Activated T-cell treated with anti-CD3 and anti-CD28 coated beads, Interleukin-2, amount 50 U/mL, for 72 hours (primary cell): ENCODE measurements at regions not wholly inside any gene's neighbourhood (a gene's known extent, or its start where the extent isn't known, plus 50 kb on each side); places are given as distances from the start of the nearest gene placed in this dataset.

ENCODE experiments used
- ATAC-seq, 2 donors: fragments of 150-1000 bp; cut with Tn5 transposase; replicated peaks in 1 of 2; 2 replicates each; pipeline ENCODE4 v1.10.0; 2021; ENCODE audit warnings: moderate library complexity in 2 of 2, mild to moderate bottlenecking in 1 of 2
- DNase-seq, 2 donors: peaks; one replicate each; pipeline ENCODE4 v3.0.0; 2021 to 2022; ENCODE audit warnings: mixed read lengths in 1 of 2
- H3K27ac Mint-ChIP-seq: one replicate; pipeline ENCODE4 v1.8.0; 2022; ENCODE audit warnings: mild to moderate bottlenecking, moderate library complexity, mixed read lengths
- H3K27me3 Mint-ChIP-seq: one replicate; pipeline ENCODE4 v1.8.0; 2022; ENCODE audit warnings: low read depth, mixed read lengths
- H3K36me3 Mint-ChIP-seq, 2 donors: one replicate each; pipeline ENCODE4 v1.8.0; 2022; ENCODE audit warnings: mixed read lengths in 2 of 2, mild to moderate bottlenecking in 1 of 2; ENCODE audit not compliant: insufficient read depth in 2 of 2
- H3K4me1 Mint-ChIP-seq: one replicate; pipeline ENCODE4 v1.8.0; 2022; ENCODE audit warnings: low read depth, mixed read lengths
- H3K4me3 Mint-ChIP-seq, 2 donors: one replicate each; pipeline ENCODE4 v1.8.0; 2022; ENCODE audit warnings: mild to moderate bottlenecking in 2 of 2, mixed read lengths in 2 of 2, moderate library complexity in 2 of 2
- H3K9me3 Mint-ChIP-seq, 2 donors: one replicate each; pipeline ENCODE4 v1.8.0; 2022; ENCODE audit warnings: mixed read lengths in 2 of 2

GRCh38 chr12:40634517-40635131, 57.6 kb upstream of the CNTN1 start:
- Mint-ChIP-seq H3K9me3 (peaks cover 3 to 6% of the 10 kb centered on the region in 2 donors), H3K27me3 (no peaks in the 10 kb centered on the region), H3K4me3 (no peak overlapping the region), H3K4me1 (no peaks in the 10 kb centered on the region), H3K27ac (no peak overlapping the region), H3K36me3 (no peaks in the 10 kb centered on the region)
- DNase-seq (no peak), ATAC-seq (no peak)

DNA sequence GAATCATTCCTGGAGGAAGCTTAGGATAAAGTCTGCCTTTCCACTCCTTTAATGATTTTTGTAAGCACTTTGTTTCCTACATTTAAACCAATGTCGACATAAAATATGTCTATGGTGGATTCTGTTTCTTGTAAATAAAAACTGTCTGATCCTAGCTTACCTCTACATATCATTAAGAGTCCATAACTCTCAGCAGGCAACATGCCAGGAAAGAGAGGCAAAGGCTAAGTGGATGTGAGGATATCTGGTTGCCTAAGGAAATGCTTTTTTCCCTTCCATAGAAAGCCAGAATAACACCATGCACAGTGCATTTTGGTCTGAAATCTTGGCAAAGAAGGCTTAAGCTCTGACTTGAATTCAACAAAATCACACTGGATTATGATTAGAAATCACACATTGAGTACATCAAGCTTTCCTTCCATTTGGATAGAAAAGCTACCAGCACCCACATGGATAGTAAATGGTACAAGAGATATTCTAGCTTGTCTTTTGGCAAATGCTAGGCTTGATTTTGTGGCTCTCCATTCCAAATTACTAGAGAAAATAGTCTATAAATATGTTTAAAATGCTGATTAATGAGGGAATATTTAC, 57.0 kb upstream of the CNTN1 start:
- DNase-seq: no peak
- Mint-ChIP-seq H3K27ac (no peak overlapping the region), H3K36me3 (no peaks in the 10 kb centered on the region), H3K4me1 (no peaks in the 10 kb centered on the region), H3K27me3 (no peaks in the 10 kb centered on the region), H3K9me3 (peaks cover 4 to 9% of the 10 kb centered on the region in 2 donors), H3K4me3 (no peak overlapping the region)
- ATAC-seq: no peak
